ENCODE measurements at regions not wholly inside any gene's neighbourhood (a gene's known extent, or its start where the extent isn't known, plus 50 kb on each side); places are given as distances from the start of the nearest gene placed in this dataset.

DNA sequence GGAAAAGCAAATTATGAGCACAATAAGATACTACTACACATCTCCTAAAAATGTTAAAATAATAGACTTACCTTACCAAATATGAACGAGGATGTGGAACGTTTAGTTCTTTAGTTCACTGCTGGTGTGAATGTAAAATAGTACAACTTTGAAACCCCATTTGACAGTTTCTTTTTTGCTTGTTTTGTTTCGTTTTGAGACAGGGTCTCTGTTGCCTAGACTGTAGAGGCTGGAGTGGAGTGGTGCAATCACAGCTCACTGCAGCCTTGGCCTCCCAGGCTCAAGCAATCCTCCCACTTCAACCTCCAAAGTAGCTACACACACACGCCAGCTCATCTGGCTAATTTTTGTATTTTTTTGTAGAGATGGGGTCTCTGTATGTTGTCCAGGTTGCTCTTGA lies 136.4 kb upstream of the FAR2 start:
- TF ChIP-seq POLR2A (IDR thresholded peaks at IDR 0.05) (no peak), CTCF (IDR thresholded peaks at IDR 0.05) (no peak)

Measured in prostate gland (tissue), 2 donors.